B cell (primary cell): ENCODE measurements at regions not wholly inside any gene's neighbourhood (a gene's known extent, or its start where the extent isn't known, plus 50 kb on each side); places are given as distances from the start of the nearest gene placed in this dataset.

Experiments
- ATAC-seq: fragments of 200-7000 bp; cut with Tn5 transposase; one replicate; pipeline ENCODE4 v1.10.0; 2021; ENCODE audit warnings: low read depth, mild to moderate bottlenecking, moderate number of reproducible peaks, moderate library complexity
- CTCF ChIA-PET: fragments of 350-600 bp; sonication (Branson Sonifier 250); formaldehyde crosslinking; loops from one replicate; lab custom pipeline; 2021; ENCODE audit warnings: antibody characterized with exemption, inconsistent platforms; lab: Charles Lee
- POLR2A ChIA-PET: fragments of 350-600 bp; sonication (Branson Sonifier 250); formaldehyde crosslinking; loops from one replicate; lab custom pipeline; 2021; ENCODE audit warnings: antibody characterized with exemption; lab: Charles Lee
- DNase-seq: peaks from one replicate; pipeline ENCODE4 v3.0.0; 2013
- H2AFZ ChIP-seq: 2 replicates; pipeline ENCODE4 v1.6.1; 2012; ENCODE audit warnings: mild to moderate bottlenecking, low read depth, low read length; ENCODE audit not compliant: insufficient read depth, poor library complexity, severe bottlenecking
- H3K27ac ChIP-seq, 2 donors: 1 replicate in 1 of 2; 2 replicates in 1 of 2; pipeline ENCODE4 v1.5.1; 2012 to 2013; ENCODE audit warnings: low read length in 2 of 2, mild to moderate bottlenecking in 2 of 2, moderate library complexity in 1 of 2
- H3K27me3 ChIP-seq, 4 experiments: fragments of 200-600 bp in 1 of 4; sonication (generic) in 1 of 4; replicated peaks in 1 of 4; 1 replicate in 2 of 4; 2 replicates in 2 of 4; pipeline versions ENCODE4 v1.6.1 to v1.7.0; 2013 to 2016; ENCODE audit warnings: low read length in 3 of 4, mild to moderate bottlenecking in 2 of 4, mixed read lengths in 1 of 4, moderate library complexity in 1 of 4; ENCODE audit not compliant: insufficient read depth in 4 of 4, control insufficient read depth in 3 of 4; ENCODE audit errors: control extremely low read depth in 1 of 4
- H3K36me3 ChIP-seq, 2 experiments: replicated peaks in 1 of 2; 1 replicate in 1 of 2; 2 replicates in 1 of 2; pipeline versions ENCODE4 v1.6.1 to v1.7.1; 2013; ENCODE audit warnings: low read length in 1 of 2; ENCODE audit not compliant: insufficient read depth in 2 of 2, control insufficient read depth in 1 of 2; ENCODE audit errors: control extremely low read depth in 1 of 2, extremely low read depth in 1 of 2
- H3K4me1 ChIP-seq, 2 donors: fragments of 200-600 bp in 1 of 2; sonication (generic) in 1 of 2; 1 replicate in 1 of 2; 2 replicates in 1 of 2; pipeline versions ENCODE4 v1.5.1 to v1.6.1; 2013 to 2017; ENCODE audit warnings: low read length in 2 of 2; ENCODE audit not compliant: control insufficient read depth in 2 of 2, insufficient read depth in 2 of 2
- H3K4me2 ChIP-seq: replicated peaks from 2 replicates; pipeline ENCODE3; 2012; ENCODE audit warnings: mild to moderate bottlenecking, low read depth, low read length; ENCODE audit not compliant: poor library complexity, severe bottlenecking
- H3K4me3 ChIP-seq, 5 experiments: fragments of 200-600 bp in 1 of 5; sonication (generic) in 1 of 5; 1 replicate in 3 of 5; 2 replicates in 2 of 5; pipeline versions ENCODE4 v1.5.1 to v1.7.0; 2011 to 2016; ENCODE audit warnings: low read length in 4 of 5, mild to moderate bottlenecking in 4 of 5, low read depth in 2 of 5, control low read depth in 1 of 5, moderate library complexity in 1 of 5; ENCODE audit not compliant: insufficient read depth in 1 of 5; ENCODE audit errors: control extremely low read depth in 1 of 5, extremely low read depth in 1 of 5
- H3K79me2 ChIP-seq: fragments of 200-600 bp; sonication (generic); one replicate; pipeline ENCODE4 v1.6.0; 2016; ENCODE audit warnings: low read length; ENCODE audit not compliant: control insufficient read depth, insufficient read depth
- H3K9ac ChIP-seq: fragments of 200-600 bp; sonication (generic); 2 replicates; pipeline ENCODE4 v1.6.1; 2017; ENCODE audit warnings: mild to moderate bottlenecking, low read length, moderate library complexity
- H3K9me3 ChIP-seq, 3 donors: one replicate each; pipeline versions ENCODE4 v1.6.1 to v1.7.1; 2013; ENCODE audit warnings: low read length in 2 of 3; ENCODE audit not compliant: control insufficient read depth in 2 of 3, insufficient read depth in 1 of 3; ENCODE audit errors: control extremely low read depth in 1 of 3
- H4K20me1 ChIP-seq: 2 replicates; pipeline ENCODE4 v1.6.0; 2012; ENCODE audit warnings: mild to moderate bottlenecking, low read length; ENCODE audit not compliant: insufficient read depth, control insufficient read depth, poor library complexity, severe bottlenecking
- H3K27ac Mint-ChIP-seq: one replicate; pipeline ENCODE4 v1.8.0; 2021; ENCODE audit warnings: mixed read lengths
- H3K27me3 Mint-ChIP-seq: one replicate; pipeline ENCODE4 v1.8.0; 2021; ENCODE audit warnings: mixed read lengths
- H3K4me1 Mint-ChIP-seq: one replicate; pipeline ENCODE4 v1.8.0; 2021; ENCODE audit warnings: mixed read lengths
- H3K4me3 Mint-ChIP-seq: one replicate; pipeline ENCODE4 v1.8.0; 2021; ENCODE audit warnings: mixed read lengths
- H3K9me3 Mint-ChIP-seq: one replicate; pipeline ENCODE4 v1.8.0; 2022; ENCODE audit warnings: mixed read lengths; ENCODE audit not compliant: insufficient read depth
- EZH2 ChIP-seq: IDR thresholded peaks from 2 replicates; pipeline ENCODE4 v1.6.1; 2012; ENCODE audit warnings: borderline replicate concordance, low read depth, mild to moderate bottlenecking, moderate library complexity, low read length; ENCODE audit not compliant: insufficient read depth, poor library complexity, severe bottlenecking
- WGBS: methylation state at CpG from one replicate; pipeline ENCODE4 v1.1.5; 2013; ENCODE audit warnings: missing lambda C conversion rate; ENCODE audit not compliant: insufficient coverage; 5-methylcytosine and 5-hydroxymethylcytosine counted together
- intact Hi-C: fragments of 100-400 bp; cut with micrococcal nuclease; formaldehyde crosslinking; loops from one replicate; pipeline ENCODE4 v1.10.0; 2022
- TF ChIP-seq, protein P1 (sequence below): fragments of 200-600 bp; IDR thresholded peaks from one replicate; pipeline ENCODE4 v1.8.0; 2022; ENCODE audit warnings: antibody characterized with exemption, mild to moderate bottlenecking

DNA sequence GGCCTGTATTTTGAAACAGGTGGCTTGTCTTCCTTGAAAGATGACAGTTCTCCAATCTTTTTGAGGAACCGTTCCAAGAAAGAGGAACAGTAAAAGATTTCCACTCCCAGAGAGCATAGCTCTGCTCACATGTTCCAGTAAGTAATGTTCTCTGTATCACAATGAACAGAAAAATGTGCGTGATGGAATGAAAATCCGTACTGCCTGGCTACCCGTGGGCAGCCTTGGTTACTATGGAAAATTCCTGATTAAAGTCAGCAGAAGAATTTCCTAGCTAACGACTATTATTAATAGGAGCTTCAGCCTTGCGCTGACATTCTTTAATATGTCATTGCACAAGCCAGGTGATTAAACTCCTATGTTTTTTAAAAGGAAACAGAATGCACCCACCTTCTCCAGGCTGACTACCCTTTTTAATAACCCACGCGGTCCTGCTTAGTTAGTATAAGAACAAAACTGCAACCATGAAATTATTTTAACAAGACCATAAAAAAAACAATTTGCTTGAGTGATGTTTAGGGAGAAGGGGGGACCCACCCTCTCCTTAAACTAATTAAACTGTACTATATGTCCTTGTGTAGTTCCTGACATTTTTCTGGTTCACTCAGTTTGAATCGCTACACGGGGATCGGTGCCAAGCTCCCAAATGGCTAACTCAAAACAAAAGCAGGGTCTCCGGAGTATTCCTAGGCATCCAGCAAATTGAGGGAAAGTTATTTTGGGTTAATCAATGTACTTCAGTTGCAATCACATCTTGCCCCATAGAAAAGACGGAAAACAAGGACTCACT, 54.8 kb upstream of the CPEB4 start:
- Mint-ChIP-seq H3K9me3 (no peaks in the 10 kb centered on the region), H3K27me3 (no peaks in the 10 kb centered on the region), H3K4me3 (peak overlapping the region; percentile 76), H3K4me1 (peaks cover 64% of the 10 kb centered on the region), H3K27ac (no peak overlapping the region)
- H3K9me3 ChIP-seq: no peaks in the 10 kb centered on the region
- H3K9ac ChIP-seq: no peak overlapping the region
- intact Hi-C loops: loop anchor here (2.0 kb wide), 1 partner anchor 55 kb away; the partner anchor contains the start of gene CPEB4
- POLR2A ChIA-PET: interaction anchor here (0.9 kb wide), 1 partner anchor 12 kb away, joined by 3 read pairs; no protein-coding TSS in a partner anchor
- H4K20me1 ChIP-seq: no peaks in the 10 kb centered on the region
- ATAC-seq (no peak), DNase-seq (no peak)
- H3K36me3 ChIP-seq: no peaks in the 10 kb centered on the region
- 92% methylated on average over 5 of the region's 13 CpGs for WGBS
- no peak for TF ChIP-seq EZH2
- TF ChIP-seq, protein P1, sequence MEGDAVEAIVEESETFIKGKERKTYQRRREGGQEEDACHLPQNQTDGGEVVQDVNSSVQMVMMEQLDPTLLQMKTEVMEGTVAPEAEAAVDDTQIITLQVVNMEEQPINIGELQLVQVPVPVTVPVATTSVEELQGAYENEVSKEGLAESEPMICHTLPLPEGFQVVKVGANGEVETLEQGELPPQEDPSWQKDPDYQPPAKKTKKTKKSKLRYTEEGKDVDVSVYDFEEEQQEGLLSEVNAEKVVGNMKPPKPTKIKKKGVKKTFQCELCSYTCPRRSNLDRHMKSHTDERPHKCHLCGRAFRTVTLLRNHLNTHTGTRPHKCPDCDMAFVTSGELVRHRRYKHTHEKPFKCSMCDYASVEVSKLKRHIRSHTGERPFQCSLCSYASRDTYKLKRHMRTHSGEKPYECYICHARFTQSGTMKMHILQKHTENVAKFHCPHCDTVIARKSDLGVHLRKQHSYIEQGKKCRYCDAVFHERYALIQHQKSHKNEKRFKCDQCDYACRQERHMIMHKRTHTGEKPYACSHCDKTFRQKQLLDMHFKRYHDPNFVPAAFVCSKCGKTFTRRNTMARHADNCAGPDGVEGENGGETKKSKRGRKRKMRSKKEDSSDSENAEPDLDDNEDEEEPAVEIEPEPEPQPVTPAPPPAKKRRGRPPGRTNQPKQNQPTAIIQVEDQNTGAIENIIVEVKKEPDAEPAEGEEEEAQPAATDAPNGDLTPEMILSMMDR: no peak
- H3K4me1 ChIP-seq: peaks cover 49 to 58% of the 10 kb centered on the region in 2 donors
- no peak overlapping the region for H3K27ac ChIP-seq
- no peaks in the 10 kb centered on the region for H3K79me2 ChIP-seq
- no peak overlapping the region for H2AFZ ChIP-seq
- H3K27me3 ChIP-seq: no peaks in the 10 kb centered on the region
- CTCF ChIA-PET: interaction anchor here (1.2 to 2.6 kb wide), 3 partner anchors 8 to 92 kb away, joined by 4 to 14 read pairs (median 4); no protein-coding TSS in a partner anchor
- no peak overlapping the region for H3K4me3 ChIP-seq
- peak overlapping the region; percentile 58 for H3K4me2 ChIP-seq

DNA sequence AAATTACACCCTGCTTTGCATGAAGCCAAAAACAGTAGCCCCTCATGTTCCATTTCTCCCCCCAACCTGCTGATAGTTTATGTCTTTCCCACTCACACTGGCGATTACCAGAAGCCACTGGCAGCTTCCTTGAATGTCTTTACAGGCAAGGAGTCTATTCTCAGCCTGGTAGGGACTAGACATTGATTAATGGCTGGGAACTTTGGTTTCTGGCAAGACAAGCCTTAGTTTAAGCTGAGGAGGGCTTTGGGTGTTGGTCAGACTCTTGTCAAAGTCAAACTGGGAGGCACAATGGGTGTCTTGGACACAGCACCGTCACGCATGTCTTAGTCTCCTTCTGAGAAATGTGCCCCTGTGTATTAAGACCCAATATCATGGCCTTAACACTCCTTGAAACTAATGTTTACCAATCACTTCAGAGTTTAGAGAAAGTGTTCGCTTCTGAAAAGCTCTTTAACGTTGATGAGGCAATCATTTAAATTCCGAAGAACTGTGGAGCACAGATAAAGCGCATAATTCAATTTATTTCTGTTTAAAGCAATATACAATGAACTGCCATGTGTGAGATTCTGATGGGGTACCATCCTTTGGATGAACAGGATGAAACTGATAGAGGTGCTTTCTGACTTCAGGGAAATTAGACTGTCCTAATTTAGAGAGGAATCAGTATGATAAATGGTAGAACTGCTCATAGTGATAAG, 53.9 kb upstream of the CPEB4 start:
- Mint-ChIP-seq H3K4me1 (peaks cover 60% of the 10 kb centered on the region), H3K27me3 (no peaks in the 10 kb centered on the region), H3K27ac (no peak overlapping the region), H3K9me3 (no peaks in the 10 kb centered on the region), H3K4me3 (no peak overlapping the region)
- intact Hi-C loops: no loop called here
- Histone ChIP-seq H3K79me2 (no peaks in the 10 kb centered on the region), H4K20me1 (no peaks in the 10 kb centered on the region), H3K4me2 (no peak overlapping the region), H3K4me1 (peaks cover 47 to 57% of the 10 kb centered on the region in 2 donors), H3K27ac (no peak overlapping the region), H3K4me3 (no peak overlapping the region), H3K9ac (no peak overlapping the region), H3K36me3 (no peaks in the 10 kb centered on the region), H3K27me3 (no peaks in the 10 kb centered on the region), H2AFZ (no peak overlapping the region), H3K9me3 (no peaks in the 10 kb centered on the region)
- ATAC-seq (no peak), DNase-seq (no peak)
- POLR2A ChIA-PET: no interaction called here
- WGBS: 100% methylated on average over 2 of the region's 7 CpGs
- no peak for TF ChIP-seq EZH2
- TF ChIP-seq, protein P1: no peak
- CTCF ChIA-PET: no interaction called here
